ENCODE measurements at regions not wholly inside any gene's neighbourhood (a gene's known extent, or its start where the extent isn't known, plus 50 kb on each side); places are given as distances from the start of the nearest gene placed in this dataset.

DNA sequence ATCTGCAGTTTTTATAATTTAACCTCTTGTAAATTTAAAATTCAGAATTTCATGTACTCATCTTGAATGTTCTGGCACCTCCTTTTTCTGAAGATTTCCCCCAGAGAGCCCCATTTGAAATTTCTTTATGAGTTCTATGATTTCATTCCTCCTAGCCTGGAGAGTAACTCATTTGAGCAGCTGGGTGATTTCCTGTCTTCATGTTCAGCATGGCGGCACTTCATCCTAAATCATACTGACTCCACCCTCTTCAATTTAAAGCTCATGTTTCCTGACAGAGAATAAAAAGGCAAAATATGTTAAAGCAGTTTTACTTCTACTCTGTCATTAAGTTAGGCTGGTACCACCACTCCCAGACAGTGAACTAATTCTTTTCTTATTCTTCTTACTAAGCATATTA, 250.9 kb upstream of the POU3F2 start:
- in situ Hi-C loops (cut with MboI; ENCODE audit: low sequenced_read_pairs): no loop called here

DNA sequence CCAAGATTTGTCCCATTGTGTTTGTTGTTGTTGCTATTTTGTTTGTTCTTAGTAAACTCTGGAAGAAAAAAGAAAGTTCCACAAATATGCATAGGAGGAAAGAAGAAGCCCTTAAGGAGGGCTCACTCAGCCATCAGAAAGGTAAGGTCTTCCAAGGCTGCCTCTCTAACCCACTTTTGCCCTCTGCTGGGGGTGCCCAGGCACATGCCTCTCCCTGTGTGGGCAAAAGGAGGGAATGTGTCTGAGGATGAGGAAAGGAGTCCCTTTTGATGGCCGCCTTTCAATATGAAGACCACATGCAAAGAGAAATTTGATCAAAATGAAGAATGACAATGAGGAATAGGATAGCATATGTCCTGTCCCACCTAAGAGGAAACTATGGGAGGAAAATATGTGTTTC, 248.2 kb upstream of the POU3F2 start:
- in situ Hi-C loops (cut with MboI; ENCODE audit: low sequenced_read_pairs): no loop called here

DNA sequence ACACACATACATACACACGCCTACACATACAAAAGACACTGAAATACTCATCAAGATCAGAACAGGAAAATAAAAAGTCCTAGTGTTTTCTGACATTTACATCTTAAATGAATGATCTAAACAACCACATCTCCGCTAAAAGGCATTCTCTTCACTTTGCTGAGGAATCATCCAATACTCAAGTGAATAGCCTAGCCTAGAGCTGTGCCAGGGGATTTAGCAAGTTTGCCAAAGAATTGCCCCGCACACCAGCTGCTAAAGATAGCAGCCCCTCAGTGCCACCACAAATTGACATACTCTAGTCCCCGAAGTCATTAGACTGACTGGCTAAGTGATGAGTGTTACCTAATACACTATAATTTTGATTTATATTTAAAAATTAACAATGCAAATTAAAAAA, 246.8 kb upstream of the POU3F2 start:
- in situ Hi-C loops (cut with MboI; ENCODE audit: low sequenced_read_pairs): no loop called here

DNA sequence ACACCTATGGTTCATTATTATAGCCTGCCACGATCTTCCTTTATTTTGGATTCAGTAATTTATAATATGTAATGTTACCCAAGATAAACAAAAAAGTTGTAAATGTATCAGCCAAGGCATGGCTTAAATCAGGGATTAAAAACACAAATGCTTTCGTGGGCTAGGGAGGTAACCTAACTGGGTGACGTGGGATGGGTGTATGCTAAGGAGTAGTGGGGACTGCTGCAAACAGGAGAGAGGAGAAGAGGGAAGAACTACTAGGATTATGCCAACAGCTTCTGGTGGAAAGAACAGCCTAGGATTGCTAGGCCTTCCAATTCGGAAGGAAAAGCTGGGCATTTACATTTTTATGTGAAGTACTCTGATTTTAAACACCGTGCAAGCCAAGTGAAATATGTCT, 244.8 kb upstream of the POU3F2 start:
- in situ Hi-C loops (cut with MboI; ENCODE audit: low sequenced_read_pairs): no loop called here

DNA sequence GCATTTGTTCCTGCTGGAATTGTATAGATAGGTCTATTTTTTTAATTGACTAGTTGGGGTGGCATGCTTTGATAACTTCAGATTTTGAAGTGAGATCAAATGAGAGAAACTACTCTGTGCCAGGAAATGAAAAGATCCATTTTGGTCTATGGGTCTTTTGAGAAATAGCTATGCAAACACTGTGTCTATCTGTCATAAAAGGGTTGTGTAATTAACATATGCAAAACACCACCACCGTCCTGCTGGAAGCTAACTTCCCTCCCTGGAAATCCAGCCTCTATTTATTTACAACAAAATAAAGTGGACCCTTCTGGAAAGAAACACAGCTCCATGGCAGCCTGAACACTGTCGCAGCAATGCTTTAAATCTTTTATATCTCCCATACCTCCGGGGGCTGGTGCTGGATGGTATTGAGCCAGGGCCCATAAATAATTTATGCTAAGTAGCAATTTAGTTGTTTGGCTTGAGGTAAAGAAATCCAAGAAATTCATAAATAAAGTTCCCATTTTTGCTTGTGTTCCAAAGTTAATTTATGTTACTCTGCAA, 244.2 kb upstream of the POU3F2 start:
- in situ Hi-C loops (cut with MboI; ENCODE audit: low sequenced_read_pairs): no loop called here

DNA sequence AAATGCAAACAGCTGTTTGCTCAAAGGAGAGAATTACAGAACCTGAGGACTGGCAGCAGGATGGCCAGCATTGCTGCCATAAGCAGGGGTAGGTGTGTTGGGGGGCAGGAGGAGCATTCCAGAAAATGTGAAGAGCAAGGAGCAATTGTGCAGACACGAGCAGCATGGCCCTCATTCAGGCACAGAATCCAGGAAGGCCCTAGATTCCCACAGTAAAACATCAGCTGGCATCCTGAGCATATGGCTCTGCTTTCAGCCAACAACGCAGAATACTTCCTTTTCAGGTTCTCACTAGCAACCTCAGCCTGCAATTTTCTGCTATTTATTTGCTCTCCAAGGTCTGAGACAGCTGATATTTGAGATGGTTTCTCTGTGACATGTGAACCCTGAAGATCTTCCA, 243.4 kb upstream of the POU3F2 start:
- in situ Hi-C loops (cut with MboI; ENCODE audit: low sequenced_read_pairs): no loop called here

DNA sequence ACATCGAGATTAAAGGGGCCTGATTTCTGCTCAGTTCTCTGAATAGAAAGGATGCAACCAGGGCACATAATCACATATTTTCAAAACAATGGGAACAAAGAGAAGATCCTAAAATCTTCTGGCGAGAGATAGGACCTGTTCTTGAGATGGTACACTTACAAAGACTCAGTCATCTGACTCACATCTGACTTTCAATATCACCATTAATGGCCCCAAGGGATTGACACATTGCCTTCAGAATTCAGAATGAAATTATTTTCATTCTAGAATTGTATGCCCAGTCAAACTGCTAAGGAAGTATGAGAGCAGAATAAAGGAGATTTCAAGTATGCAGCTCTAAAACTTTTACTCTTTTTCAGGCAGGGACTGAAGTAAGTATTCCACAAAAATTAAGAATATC, 240.7 kb upstream of the POU3F2 start:
- in situ Hi-C loops (cut with MboI; ENCODE audit: low sequenced_read_pairs): no loop called here

DNA sequence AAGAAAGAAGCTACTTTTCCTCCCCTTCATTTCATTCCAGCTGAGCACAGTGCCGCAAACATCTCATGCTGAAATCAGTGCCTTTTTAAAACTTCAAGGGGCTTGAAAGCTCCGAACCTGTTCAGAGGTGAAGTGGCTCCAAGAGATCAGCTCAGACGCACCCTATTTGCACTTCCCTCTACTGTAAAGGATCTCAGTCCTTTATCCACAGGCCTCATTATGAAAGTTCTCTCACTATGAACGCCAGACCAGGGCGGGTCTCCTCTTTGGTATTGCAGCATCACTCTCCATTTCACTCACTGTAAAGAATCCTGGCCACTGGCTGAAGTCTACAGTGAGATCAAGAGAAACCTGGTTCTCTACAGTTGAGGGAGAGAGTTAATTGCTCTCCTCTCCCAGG, 232.7 kb upstream of the POU3F2 start:
- in situ Hi-C loops (cut with MboI; ENCODE audit: low sequenced_read_pairs): no loop called here

DNA sequence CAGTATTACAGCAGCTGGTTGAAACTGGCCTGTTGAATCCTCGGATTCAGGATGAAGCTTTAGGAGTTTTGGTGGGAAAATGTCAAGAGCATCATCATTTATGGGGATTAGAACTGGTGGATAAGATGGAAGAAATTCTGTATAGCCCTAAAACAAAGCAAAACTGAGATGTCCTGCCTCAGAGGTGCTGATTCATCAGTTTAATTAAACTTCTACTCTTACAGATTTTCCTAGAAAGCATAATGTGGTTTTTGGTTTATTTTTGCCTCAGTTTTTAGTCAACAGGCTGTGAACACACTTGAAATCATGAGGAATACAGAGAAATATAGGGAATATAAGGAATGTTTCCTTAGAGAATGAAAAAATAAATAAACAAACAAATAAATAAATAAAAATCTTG, 228.7 kb upstream of the POU3F2 start:
- in situ Hi-C loops (cut with MboI; ENCODE audit: low sequenced_read_pairs): no loop called here

DNA sequence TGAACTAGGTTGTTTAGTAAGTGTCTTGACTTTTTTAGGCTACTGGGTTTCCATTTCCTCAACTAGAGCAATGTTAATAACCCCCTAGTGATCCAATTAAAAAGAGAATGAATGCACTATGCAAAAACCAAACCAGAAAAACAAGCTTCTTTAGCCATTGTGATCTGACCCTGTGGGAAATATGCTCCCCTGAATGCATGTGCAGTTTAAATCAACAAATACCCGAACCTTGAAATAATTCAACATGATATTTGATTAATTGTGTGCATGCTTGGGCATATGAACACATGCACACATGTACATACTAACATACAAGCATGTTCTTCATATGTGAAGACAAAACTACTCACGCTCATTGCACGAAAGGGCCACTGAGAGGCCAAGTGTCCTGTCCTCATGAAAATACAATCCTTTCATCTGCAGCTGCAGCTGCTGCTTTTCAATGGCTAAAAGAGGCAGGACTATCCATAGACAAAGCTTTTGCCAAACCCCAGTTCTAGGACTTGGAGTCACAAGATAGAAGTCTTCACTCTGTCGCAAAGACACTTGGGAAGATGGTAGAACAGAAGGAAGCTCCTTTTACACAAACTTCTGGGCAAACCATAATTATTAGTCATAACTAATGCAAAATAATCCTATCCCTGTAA, 207.1 kb upstream of the POU3F2 start:
- in situ Hi-C loops (cut with MboI; ENCODE audit: low sequenced_read_pairs): no loop called here

DNA sequence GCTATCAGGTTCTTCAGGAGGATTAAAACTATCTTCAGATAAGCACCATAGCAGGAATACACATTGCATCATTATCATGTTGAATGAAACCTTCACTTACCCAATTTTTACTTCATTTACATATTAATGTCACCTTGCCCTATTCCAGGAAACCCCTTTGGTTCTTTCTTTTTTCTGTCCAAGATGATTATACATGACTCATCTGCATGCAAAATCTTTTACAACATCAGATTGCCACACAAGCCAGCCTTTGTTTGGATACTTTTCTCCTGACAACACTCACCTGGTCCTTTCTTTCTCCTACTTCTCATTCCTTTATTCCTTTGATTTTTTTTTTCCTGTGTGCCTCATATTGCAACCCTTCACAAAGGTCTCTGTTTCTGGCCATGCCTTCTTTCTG, 200.5 kb upstream of the POU3F2 start:
- in situ Hi-C loops (cut with MboI; ENCODE audit: low sequenced_read_pairs): no loop called here

DNA sequence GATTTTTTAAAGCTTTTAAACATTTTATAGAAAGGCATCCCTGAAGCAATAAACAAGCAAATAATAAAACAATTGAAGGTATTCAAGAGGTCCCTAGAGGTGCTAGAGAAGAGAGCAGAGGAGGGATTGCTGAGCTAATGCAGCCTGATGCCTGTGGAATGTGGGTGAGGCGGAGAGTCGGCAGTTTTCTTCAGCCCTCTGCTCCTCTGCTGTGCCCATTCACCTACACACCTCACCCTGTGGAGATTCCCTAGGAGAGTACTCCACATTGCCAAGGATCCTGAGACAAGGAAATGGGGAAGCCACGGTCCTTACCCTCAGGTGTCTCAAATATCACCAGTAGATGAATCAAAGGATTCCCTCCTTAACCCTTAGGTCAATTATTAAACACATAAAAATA, 199.8 kb upstream of the POU3F2 start:
- in situ Hi-C loops (cut with MboI; ENCODE audit: low sequenced_read_pairs): no loop called here

DNA sequence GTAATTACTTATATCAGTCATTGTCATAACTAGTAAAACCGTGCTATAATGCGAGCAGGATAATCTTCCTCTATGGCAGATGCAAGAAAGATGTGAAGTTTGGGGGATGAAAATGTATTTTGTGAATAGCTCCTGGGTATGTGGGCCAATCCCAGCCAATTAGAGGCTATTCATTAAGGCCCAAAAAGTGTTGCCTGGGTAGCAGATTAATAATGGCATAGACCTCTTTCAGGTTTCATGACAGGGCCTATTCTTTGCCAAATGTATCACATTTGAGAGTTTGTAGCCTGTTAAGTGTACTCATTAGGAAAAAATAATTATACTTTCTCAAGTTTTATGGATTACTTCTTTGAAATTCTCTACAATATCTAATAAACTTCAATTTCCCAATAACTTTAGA, 199.2 kb upstream of the POU3F2 start:
- in situ Hi-C loops (cut with MboI; ENCODE audit: low sequenced_read_pairs): no loop called here

DNA sequence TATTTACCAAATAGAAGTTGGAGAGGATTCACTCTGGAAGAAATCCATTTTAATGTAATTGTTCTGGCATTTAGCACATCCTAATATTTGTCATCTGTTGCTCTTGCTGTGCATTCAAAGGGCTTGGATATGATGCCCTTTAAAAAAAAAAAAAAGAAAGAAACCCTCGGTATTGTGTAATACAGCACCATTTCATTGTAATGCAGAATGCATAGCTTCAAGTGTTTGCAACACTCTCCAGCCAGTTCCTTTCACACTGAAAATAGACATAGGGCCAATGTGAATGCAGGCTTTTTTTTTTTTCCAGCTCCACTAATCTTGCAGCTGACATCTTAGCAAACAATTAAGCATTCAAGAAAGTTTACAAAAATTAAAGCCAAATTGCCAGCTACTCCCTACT, 197.4 kb upstream of the POU3F2 start:
- in situ Hi-C loops (cut with MboI; ENCODE audit: low sequenced_read_pairs): no loop called here

DNA sequence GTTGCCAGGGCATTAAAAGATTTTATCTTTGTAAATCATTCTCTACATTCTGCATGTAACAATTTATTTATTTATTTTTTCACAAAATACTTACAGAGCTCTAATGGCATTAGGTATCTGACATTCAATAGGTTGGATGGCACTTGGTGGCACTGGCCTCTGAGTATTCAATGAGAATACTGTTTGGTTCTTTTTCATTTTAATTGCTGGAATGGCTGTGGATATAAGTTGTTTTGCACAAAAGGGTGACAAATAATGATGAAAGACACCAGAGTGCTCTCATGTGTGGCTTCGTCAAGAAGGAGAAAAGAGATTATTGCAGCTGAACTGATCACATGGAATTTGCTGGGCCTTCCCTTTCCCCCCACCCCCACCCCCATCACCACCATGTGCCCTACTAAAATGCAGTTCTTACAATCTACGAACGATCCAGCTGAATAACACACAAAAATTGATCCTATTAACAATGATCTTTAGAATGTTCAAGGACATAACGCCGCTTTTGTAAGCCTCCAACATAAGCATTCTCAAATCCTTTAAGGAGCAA, 195.2 kb upstream of the POU3F2 start:
- in situ Hi-C loops (cut with MboI; ENCODE audit: low sequenced_read_pairs): no loop called here

DNA sequence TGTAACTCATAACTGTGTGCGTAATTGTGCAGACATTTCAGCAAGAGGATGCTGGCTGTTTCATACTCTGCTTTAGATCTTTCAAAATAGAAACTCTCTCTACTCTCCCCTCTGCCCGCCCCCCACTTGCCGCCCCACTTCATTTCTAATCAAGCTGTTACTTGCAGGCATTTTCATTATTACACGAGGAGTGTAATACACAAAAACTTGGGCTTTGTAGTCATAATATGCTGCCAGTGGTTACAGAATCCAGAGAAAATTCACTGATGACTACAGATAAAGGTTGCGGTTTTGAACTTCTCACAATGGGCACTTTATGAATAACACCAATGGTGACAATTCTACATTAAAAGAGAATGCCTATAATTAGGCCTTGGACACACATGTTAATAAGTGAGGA, 194.0 kb upstream of the POU3F2 start:
- in situ Hi-C loops (cut with MboI; ENCODE audit: low sequenced_read_pairs): no loop called here

DNA sequence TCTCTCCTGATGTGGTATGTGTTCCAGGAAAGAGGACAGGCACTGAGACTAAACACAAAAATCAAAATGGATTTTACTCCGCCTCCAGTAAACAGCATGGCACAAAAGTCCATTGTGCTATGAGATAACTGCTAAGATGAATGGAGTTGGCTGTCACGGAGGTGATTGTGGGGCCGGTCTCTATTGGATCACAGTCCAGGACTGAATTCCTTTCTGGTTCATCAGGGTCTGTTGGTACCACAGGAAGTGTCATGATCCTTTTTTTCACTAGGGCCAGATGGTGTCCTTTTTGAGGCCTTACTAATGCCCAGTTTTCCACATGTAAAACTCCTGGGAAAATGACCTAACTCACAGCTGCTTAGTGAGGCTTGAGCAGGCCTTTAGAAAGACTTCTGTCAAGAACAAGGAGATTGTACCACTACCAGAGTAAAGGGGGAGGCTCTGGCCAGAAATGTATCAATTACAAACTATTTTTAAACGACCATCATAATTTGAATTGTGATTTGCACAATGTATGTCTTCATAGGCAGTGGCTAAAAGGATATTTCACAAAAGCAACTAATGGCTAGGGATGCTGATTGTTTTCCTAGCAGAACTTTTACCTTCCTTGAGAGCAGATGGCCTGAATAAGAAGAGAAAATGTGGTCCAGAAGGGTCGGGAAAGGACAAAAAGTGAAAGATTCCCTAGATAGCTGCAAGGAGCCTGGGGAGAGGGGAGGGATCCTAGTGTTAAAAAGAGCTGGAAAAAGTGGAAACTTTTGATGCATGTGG, 192.2 kb upstream of the POU3F2 start:
- in situ Hi-C loops (cut with MboI; ENCODE audit: low sequenced_read_pairs): no loop called here

DNA sequence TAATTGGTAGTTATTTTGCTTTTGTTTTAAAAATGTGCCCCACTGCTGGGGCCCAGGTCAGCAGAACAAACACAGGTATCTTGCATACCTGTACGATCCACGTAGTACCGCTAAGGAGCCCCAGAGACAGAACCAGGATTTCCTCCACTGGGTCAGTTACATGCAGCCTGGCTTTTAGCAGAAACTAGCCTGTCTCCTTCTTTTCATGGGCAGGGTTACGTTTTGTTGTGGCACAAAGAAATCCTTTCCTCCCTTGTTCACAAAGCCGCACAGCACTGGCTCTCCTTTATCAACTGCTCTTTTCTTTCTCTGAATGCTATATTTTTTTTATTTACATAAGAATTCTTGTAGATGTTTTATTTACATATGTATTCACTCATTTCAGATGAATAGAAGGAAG, 190.3 kb upstream of the POU3F2 start:
- in situ Hi-C loops (cut with MboI; ENCODE audit: low sequenced_read_pairs): no loop called here

DNA sequence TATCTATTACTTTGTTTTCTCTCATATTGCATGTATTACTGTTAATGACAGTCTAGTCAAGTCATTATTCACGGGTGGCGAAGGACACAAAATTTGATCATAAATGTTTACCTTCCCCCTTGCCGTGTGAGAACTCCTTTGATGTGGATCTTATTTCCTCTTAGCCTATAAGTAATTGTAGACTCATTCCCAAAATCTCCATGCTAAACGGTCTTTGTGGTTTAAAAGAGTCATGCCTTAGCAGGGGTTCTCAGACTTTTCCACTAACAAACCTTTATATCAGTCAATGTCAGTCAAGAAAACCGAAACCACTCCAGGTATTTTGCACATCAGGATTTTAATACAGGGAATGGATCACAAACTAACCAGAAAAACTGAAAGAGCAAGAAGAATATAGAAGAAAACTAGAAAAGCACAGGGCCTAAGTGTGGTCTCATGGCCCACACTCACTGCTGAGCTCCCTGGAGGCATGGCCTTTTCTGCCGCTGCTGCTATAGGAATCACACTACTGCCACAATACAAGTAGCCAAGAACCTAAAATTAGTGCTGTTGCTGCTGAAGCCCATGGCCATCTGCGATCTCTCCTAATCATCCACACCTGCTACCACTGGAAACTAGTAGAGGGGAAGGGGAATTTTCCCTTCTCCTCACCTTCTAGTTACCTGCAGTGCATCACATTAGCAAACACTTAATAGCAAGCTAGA, 186.0 kb upstream of the POU3F2 start:
- in situ Hi-C loops (cut with MboI; ENCODE audit: low sequenced_read_pairs): no loop called here

DNA sequence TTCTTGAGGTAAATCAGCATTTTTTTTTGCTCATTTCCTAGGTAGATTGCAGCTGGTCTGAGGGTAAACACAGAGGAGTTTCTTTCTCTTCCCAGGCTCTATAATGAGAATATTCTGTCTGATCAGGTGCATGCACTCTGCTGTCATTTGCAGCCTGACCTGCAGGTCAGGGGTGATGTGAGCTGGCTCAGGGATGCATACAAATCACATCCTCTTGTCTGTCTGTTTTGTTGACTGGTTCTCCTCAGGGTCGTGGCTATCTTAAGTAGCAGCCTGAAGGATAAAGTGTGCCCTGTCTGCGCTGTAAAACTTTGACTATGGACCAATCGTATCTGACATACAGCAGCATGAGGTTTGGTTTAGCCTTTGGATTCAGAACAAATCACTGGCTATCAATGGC, 183.4 kb upstream of the POU3F2 start:
- in situ Hi-C loops (cut with MboI; ENCODE audit: low sequenced_read_pairs): no loop called here

DNA sequence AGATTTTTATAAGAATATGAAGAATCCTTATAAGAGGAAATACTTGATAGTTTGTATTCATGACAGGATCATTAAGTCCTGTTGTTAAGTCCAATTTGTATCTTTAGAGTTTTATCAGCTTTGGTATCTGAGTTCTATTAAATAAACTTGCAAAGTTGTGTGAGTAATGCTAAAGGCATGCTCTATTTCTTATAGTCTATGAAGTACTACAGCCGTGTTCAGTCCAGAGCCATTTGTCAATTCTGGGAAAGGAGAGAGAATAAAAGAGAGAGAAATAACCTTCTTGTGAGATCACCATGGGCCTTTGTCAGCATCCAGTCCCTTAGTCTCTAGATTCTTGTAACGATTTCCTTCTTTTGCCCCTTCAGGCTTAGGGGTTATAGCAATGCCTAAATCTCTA, 181.2 kb upstream of the POU3F2 start:
- in situ Hi-C loops (cut with MboI; ENCODE audit: low sequenced_read_pairs): no loop called here

DNA sequence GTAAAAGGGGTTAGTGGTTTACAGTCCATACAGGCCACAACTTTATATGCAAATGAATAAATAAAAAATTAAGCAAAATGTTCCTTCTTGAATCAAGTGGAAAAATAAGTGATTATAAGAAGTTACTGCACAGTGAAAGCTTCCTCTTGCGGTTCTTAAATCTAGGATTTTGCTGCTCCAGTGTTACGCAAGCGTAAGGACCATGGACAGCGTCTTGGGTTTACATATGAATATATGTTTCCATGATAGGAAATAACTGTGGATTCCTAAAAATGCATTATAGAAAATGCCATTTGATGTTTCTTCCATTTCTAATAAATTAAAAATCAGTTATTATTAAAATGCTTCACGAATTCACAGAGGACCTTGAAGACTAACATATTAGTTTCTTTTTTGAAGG, 176.6 kb upstream of the POU3F2 start:
- in situ Hi-C loops (cut with MboI; ENCODE audit: low sequenced_read_pairs): no loop called here
